ENCODE measurements at regions not wholly inside any gene's neighbourhood (a gene's known extent, or its start where the extent isn't known, plus 50 kb on each side); places are given as distances from the start of the nearest gene placed in this dataset.

DNA sequence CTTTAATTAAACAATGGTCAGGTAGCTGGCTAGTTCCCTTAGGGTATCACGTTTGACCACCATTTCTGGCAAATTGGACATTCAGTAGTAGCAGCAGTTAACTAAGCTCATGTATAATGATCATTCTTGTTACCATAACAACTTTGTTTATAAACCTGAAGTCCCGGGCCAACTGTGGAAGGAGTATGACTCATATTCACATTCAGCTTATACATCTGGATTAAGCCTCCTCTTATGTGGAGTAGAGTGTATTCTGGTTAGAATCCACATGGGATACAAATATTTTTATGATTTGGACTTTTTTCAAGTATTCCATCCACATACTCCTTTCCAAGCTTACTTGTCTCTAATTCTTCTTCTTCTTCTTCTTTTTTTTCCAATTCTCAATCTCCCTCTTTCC lies 70.3 kb upstream of the ZSWIM2 start:
- no peak for FAIRE-seq

GRCh38 chr2:186918495-186918894 lies 69.5 kb upstream of the ZSWIM2 start:
- no peak for FAIRE-seq

DNA sequence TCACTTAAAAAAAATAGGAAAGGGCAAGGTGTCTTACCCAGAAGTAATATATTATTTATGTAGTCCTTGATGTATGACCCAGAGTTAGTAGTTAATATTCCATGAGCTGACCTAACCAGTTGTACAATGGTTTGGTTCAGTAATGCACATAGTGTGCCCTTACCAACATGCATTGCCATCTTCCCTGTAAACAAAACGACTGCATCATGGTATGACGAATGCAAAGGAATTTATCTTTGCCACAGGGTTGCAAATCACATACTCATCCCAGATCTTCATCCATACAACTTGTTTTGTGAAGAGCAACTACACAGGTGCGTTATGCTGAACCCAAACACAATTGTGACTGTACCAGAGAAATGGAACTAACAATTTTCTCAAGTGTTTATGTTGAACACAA lies 68.9 kb upstream of the ZSWIM2 start:
- FAIRE-seq: no peak

DNA sequence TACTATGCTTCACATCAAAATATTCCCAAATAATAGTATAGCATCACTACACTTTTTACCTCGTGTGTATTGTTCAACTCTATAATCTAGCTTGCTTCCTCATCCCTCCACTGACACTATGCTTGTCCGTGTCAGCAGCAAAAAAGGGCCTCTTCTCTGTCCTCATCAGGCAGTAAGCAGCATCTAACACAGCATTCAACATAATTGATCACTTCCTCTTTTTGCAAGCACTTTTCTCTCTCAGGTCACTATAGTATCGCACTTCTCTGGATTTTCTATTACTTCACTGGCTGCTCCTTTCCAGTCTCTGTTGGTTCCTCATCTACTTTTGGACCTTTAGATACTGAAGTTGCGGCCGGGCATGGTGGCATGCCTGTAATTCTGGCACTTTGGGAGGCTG lies 64.9 kb upstream of the ZSWIM2 start:
- no peak for FAIRE-seq

DNA sequence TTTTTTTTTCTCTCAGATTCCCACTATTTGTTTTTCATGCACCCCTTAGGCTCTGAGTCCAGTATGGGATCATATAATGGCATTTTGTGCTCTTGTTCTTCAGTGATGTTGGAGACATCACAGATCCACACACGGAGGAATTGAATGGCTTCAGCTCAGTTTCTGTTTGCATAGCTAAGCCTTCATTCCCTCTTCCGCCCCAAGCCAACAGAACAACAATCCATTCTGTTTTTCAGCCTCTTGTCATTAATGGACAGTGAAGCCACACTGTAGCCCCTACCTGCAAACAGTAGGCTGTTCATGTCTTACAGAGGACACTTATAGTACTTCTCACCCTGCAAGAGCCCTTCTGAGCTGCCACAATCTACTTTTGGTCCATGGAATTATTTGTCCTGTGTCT lies 64.0 kb upstream of the ZSWIM2 start:
- FAIRE-seq: no peak

DNA sequence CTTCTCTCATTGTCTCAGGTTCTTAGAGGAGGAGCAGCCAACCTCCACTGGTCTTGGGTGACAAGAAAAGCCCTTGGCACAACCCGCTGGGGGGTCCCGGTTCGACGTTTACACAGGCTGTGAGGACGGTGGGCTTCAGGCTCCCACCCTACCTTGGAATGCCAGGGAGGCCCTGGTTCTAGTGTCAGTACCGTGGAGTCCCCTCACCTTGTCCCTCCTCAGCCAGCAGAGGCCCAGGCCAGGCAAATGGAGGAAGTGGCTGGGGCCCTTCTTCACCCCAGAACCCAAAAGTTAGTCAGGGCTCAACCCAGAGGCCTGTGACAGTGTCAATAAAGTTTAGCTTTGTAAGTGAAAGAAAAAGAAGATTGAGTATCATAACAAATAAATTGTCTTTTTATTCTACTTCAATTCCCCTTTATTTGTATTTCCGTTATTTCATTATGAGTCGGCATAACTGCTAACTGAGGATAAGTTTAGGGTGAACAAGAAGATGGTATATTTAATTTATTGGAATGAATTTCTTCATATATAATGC lies 62.6 kb upstream of the ZSWIM2 start:
- no peak for FAIRE-seq

GRCh38 chr2:186910996-186911395 lies 62.0 kb upstream of the ZSWIM2 start:
- FAIRE-seq: no peak

DNA sequence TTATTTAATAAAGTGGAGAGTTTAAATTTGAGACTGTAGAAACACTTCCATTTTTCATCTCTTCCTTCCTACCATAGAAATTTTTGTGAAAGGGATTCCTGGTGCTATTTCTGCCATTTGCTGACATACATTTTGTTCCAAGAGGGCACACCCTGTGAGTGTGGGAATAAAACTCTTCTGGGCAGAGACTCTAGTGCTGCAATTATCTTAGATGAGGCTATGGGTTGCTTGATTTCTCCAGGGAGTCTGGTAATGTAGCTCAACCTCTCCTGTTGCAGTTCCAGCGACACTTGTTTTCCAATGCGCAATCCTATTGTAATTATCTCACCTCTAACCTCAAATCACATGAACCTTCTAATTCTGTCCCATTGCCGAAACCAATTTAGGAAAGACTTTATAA lies 60.1 kb upstream of the ZSWIM2 start:
- FAIRE-seq: no peak

GRCh38 chr2:186907897-186908296 lies 58.9 kb upstream of the ZSWIM2 start:
- FAIRE-seq: no peak

- FAIRE-seq: no peak
These were observed 54.2 kb upstream of the ZSWIM2 start for GRCh38 chr2:186903216-186903615.
